ENCODE measurements at regions not wholly inside any gene's neighbourhood (a gene's known extent, or its start where the extent isn't known, plus 50 kb on each side); places are given as distances from the start of the nearest gene placed in this dataset.

- no peaks in the 10 kb centered on the region for H3K36me3 Mint-ChIP-seq
- no peak for TF ChIP-seq EZH2phosphoT487 (IDR thresholded peaks at IDR 0.05)
- TF ChIP-seq, protein P1, sequence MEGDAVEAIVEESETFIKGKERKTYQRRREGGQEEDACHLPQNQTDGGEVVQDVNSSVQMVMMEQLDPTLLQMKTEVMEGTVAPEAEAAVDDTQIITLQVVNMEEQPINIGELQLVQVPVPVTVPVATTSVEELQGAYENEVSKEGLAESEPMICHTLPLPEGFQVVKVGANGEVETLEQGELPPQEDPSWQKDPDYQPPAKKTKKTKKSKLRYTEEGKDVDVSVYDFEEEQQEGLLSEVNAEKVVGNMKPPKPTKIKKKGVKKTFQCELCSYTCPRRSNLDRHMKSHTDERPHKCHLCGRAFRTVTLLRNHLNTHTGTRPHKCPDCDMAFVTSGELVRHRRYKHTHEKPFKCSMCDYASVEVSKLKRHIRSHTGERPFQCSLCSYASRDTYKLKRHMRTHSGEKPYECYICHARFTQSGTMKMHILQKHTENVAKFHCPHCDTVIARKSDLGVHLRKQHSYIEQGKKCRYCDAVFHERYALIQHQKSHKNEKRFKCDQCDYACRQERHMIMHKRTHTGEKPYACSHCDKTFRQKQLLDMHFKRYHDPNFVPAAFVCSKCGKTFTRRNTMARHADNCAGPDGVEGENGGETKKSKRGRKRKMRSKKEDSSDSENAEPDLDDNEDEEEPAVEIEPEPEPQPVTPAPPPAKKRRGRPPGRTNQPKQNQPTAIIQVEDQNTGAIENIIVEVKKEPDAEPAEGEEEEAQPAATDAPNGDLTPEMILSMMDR (IDR thresholded peaks at IDR 0.05): no peak
- no peak for TF ChIP-seq EZH2 (IDR thresholded peaks at IDR 0.05)
- peaks cover 7% of the 10 kb centered on the region for H3K27me3 Mint-ChIP-seq (ENCODE audit: insufficient read depth, low read depth)
Measured at GRCh38 chr5:6194261-6194875, 184.0 kb downstream of the MED10 start.

GRCh38 chr5:6193310-6193709 lies 185.0 kb downstream of the MED10 start:
- Histone ChIP-seq H3K4me1 (no peaks in the 10 kb centered on the region), H3K27ac (no peak overlapping the region), H3F3A (ENCODE audit: low read depth) (no peaks in the 10 kb centered on the region), H3K27me3 (no peaks in the 10 kb centered on the region), H3K9ac (no peak overlapping the region), H3K9me3 (ENCODE audit: low read depth) (no peaks in the 10 kb centered on the region), H3K4me3 (no peak overlapping the region), H2AFZ (replicated peaks) (no peak overlapping the region), H3K4me2 (no peak overlapping the region), H4K20me1 (ENCODE audit: low read depth) (no peaks in the 10 kb centered on the region), H3K79me2 (ENCODE audit: low read depth) (no peaks in the 10 kb centered on the region), H3K36me3 (no peaks in the 10 kb centered on the region)
- Mint-ChIP-seq H3K36me3 (no peaks in the 10 kb centered on the region), H3K9me3 (no peaks in the 10 kb centered on the region), H3K27me3 (ENCODE audit: insufficient read depth, low read depth) (peaks cover 11% of the 10 kb centered on the region), H3K4me3 (no peak overlapping the region), H3K4me1 (peaks cover 4% of the 10 kb centered on the region), H3K27ac (no peak overlapping the region)
- DNase-seq (ENCODE audit: low spot score): no peak
- TF ChIP-seq, protein P1 (IDR thresholded peaks at IDR 0.05): no peak
- TF ChIP-seq EZH2phosphoT487 (IDR thresholded peaks at IDR 0.05) (no peak), EZH2 (IDR thresholded peaks at IDR 0.05) (no peak)

More at GRCh38 chr5:6194261-6194875, 184.0 kb downstream of the MED10 start:
- no peaks in the 10 kb centered on the region for H3K27me3 ChIP-seq
- H2AFZ ChIP-seq (replicated peaks): no peak overlapping the region
- H3K36me3 ChIP-seq: no peaks in the 10 kb centered on the region
- no peak overlapping the region for H3K9ac ChIP-seq
- H3K9me3 Mint-ChIP-seq: no peaks in the 10 kb centered on the region
- H4K20me1 ChIP-seq (ENCODE audit: low read depth): no peaks in the 10 kb centered on the region
- no peak overlapping the region for H3K4me2 ChIP-seq
- no peaks in the 10 kb centered on the region for H3K4me1 ChIP-seq
- H3F3A ChIP-seq (ENCODE audit: low read depth): no peaks in the 10 kb centered on the region
- DNase-seq (ENCODE audit: low spot score): no peak
- no peak overlapping the region for H3K4me3 Mint-ChIP-seq
- H3K4me3 ChIP-seq: no peak overlapping the region
- no peaks in the 10 kb centered on the region for H3K4me1 Mint-ChIP-seq
- H3K9me3 ChIP-seq (ENCODE audit: low read depth): no peaks in the 10 kb centered on the region
- no peak overlapping the region for H3K27ac ChIP-seq
- H3K27ac Mint-ChIP-seq: no peak overlapping the region
- H3K79me2 ChIP-seq (ENCODE audit: low read depth): no peaks in the 10 kb centered on the region

- no peak overlapping the region for H3K4me2 ChIP-seq
- Mint-ChIP-seq H3K36me3 (no peaks in the 10 kb centered on the region), H3K27me3 (ENCODE audit: insufficient read depth, low read depth) (peaks cover 13% of the 10 kb centered on the region), H3K4me3 (no peak overlapping the region), H3K9me3 (peaks cover 2% of the 10 kb centered on the region), H3K4me1 (peaks cover 14% of the 10 kb centered on the region), H3K27ac (no peak overlapping the region)
- H3K9me3 ChIP-seq (ENCODE audit: low read depth): no peaks in the 10 kb centered on the region
- no peaks in the 10 kb centered on the region for H3K79me2 ChIP-seq (ENCODE audit: low read depth)
- no peaks in the 10 kb centered on the region for H3F3A ChIP-seq (ENCODE audit: low read depth)
- H3K4me1 ChIP-seq: no peaks in the 10 kb centered on the region
- H4K20me1 ChIP-seq (ENCODE audit: low read depth): no peaks in the 10 kb centered on the region
- no peak overlapping the region for H3K27ac ChIP-seq
- no peaks in the 10 kb centered on the region for H3K36me3 ChIP-seq
- H3K9ac ChIP-seq: no peak overlapping the region
- no peak for DNase-seq (ENCODE audit: low spot score)
- no peaks in the 10 kb centered on the region for H3K27me3 ChIP-seq
- no peak overlapping the region for H2AFZ ChIP-seq (replicated peaks)
- no peak overlapping the region for H3K4me3 ChIP-seq
- TF ChIP-seq EZH2 (IDR thresholded peaks at IDR 0.05) (no peak), EZH2phosphoT487 (IDR thresholded peaks at IDR 0.05) (no peak)
- TF ChIP-seq, protein P1 (IDR thresholded peaks at IDR 0.05): no peak
Measured at GRCh38 chr5:6190838-6191237, 187.5 kb downstream of the MED10 start.

Data from neural progenitor cell (in vitro differentiated cells).